Right lobe of liver (tissue), 6 donors: ENCODE measurements at regions not wholly inside any gene's neighbourhood (a gene's known extent, or its start where the extent isn't known, plus 50 kb on each side); places are given as distances from the start of the nearest gene placed in this dataset.

Experiments
- ATAC-seq, 4 donors: fragments of 200-7000 bp; cut with Tn5 transposase; one replicate each; pipeline ENCODE4 v1.9.1; 2020; ENCODE audit warnings: mild to moderate bottlenecking in 4 of 4, moderate library complexity in 4 of 4
- DNase-seq, 3 donors: peaks; one replicate each; pipeline ENCODE4 v3.0.0-alpha.2; 2020
- H3K27ac ChIP-seq, 3 donors: fragments of 200-600 bp; one replicate each; pipeline ENCODE4 v1.8.0; 2022
- H3K27me3 ChIP-seq, 2 donors: fragments of 200-600 bp; one replicate each; pipeline ENCODE4 v1.8.0; 2022
- H3K36me3 ChIP-seq, 4 donors: fragments of 200-600 bp; sonication (generic) in 1 of 4; one replicate each; pipeline versions ENCODE4 v1.5.1 to v1.8.0; 2017 to 2022; ENCODE audit warnings: control low read depth in 1 of 4
- H3K4me1 ChIP-seq, 4 donors: fragments of 200-600 bp; sonication (generic) in 1 of 4; one replicate each; pipeline versions ENCODE4 v1.5.1 to v1.8.0; 2017 to 2022; ENCODE audit warnings: control low read depth in 1 of 4
- H3K4me3 ChIP-seq, 3 donors: fragments of 200-600 bp; one replicate each; pipeline ENCODE4 v1.8.0; 2022
- H3K9me3 ChIP-seq, 4 donors: fragments of 200-600 bp; sonication (generic) in 1 of 4; one replicate each; pipeline versions ENCODE4 v1.5.1 to v1.8.0; 2017 to 2022; ENCODE audit warnings: control low read depth in 1 of 4
- CTCF ChIP-seq, 4 donors: fragments of 200-600 bp in 3 of 4; fragments of 450-650 bp in 1 of 4; IDR thresholded peaks; one replicate each; pipeline versions ENCODE4 v1.5.1 to v1.8.0; 2016 to 2022; ENCODE audit warnings: antibody characterized with exemption in 4 of 4, mild to moderate bottlenecking in 2 of 4
- POLR2A ChIP-seq: fragments of 450-650 bp; IDR thresholded peaks from one replicate; pipeline ENCODE4 v1.6.1; 2017; ENCODE audit warnings: antibody characterized with exemption, mild to moderate bottlenecking
- WGBS: methylation state at CpG from one replicate; pipeline ENCODE4 v1.1.6; 2018; ENCODE audit warnings: low coverage, low lambda C conversion rate; ENCODE audit not compliant: insufficient coverage; ENCODE audit errors: missing lambda C conversion rate; 5-methylcytosine and 5-hydroxymethylcytosine counted together
- intact Hi-C, 2 donors: fragments of 100-400 bp; cut with DNase I; formaldehyde crosslinking; loops; one replicate each; pipeline versions ENCODE4 v1.11.2 to v1.14.1; 2022
- donor health status: DM: no; HTN: yes; CAD: no.
- donor health status: DM: no; HTN: no; CAD: no.
- donor health status: DM: no; HTN: no; CAD: no.
- donor health status: DM: no; HTN: yes; CAD: no.
- donor health status: DM: no; HTN: yes; CAD: no.

GRCh38 chr15:37824717-37825382 lies 109.6 kb upstream of the TMCO5A start:
- TF ChIP-seq POLR2A (no peak), CTCF (IDR thresholded peaks at IDR 0.05) (no peak)
- Histone ChIP-seq H3K4me3 (no peak overlapping the region), H3K27ac (no peak overlapping the region), H3K9me3 (no peaks in the 10 kb centered on the region), H3K27me3 (no peaks in the 10 kb centered on the region), H3K36me3 (no peaks in the 10 kb centered on the region), H3K4me1 (no peaks in the 10 kb centered on the region)
- WGBS: 48% methylated on average over 6 of the region's 6 CpGs
- DNase-seq (no peak), ATAC-seq (peak in 1 of 4 donors; percentile 80)
- intact Hi-C loops: no loop called here

- peak in 2 of 4 donors; percentile 18 to 22 for ATAC-seq
- intact Hi-C loops: no loop called here
- Histone ChIP-seq H3K4me3 (no peak overlapping the region), H3K4me1 (peaks cover 0 to 5% (median 0%) of the 10 kb centered on the region in 4 donors), H3K9me3 (no peaks in the 10 kb centered on the region), H3K36me3 (no peaks in the 10 kb centered on the region), H3K27ac (no peak overlapping the region), H3K27me3 (no peaks in the 10 kb centered on the region)
- TF ChIP-seq POLR2A: no peak
- 22% methylated on average over 3 of the region's 3 CpGs for WGBS
- DNase-seq: no peak
These were observed 97.2 kb upstream of the TMCO5A start for GRCh38 chr15:37837276-37837675.

GRCh38 chr15:37847776-37848175 lies 86.7 kb upstream of the TMCO5A start:
- no peak overlapping the region for H3K4me3 ChIP-seq
- DNase-seq: no peak
- no peak overlapping the region for H3K27ac ChIP-seq
- H3K27me3 ChIP-seq: no peaks in the 10 kb centered on the region
- TF ChIP-seq CTCF (IDR thresholded peaks at IDR 0.05) (no peak), POLR2A (no peak)
- no peaks in the 10 kb centered on the region for H3K4me1 ChIP-seq
- no peaks in the 10 kb centered on the region for H3K36me3 ChIP-seq
- no peak for ATAC-seq
- H3K9me3 ChIP-seq: no peaks in the 10 kb centered on the region
- 71% methylated on average over 3 of the region's 3 CpGs for WGBS
- intact Hi-C loops: no loop called here

GRCh38 chr15:37856109-37856508 lies 78.3 kb upstream of the TMCO5A start:
- DNase-seq: no peak
- TF ChIP-seq POLR2A (no peak), CTCF (IDR thresholded peaks at IDR 0.05) (no peak)
- Histone ChIP-seq H3K9me3 (no peaks in the 10 kb centered on the region), H3K4me3 (no peak overlapping the region), H3K27me3 (no peaks in the 10 kb centered on the region), H3K4me1 (peaks cover 0 to 7% (median 0%) of the 10 kb centered on the region in 4 donors), H3K27ac (no peak overlapping the region), H3K36me3 (no peaks in the 10 kb centered on the region)
- no peak for ATAC-seq
- 69% methylated on average over 5 of the region's 5 CpGs for WGBS
- intact Hi-C loops: no loop called here

GRCh38 chr15:37860896-37861295 lies 73.5 kb upstream of the TMCO5A start:
- H3K4me1 ChIP-seq: peaks cover 0 to 7% (median 0%) of the 10 kb centered on the region in 4 donors
- no peaks in the 10 kb centered on the region for H3K36me3 ChIP-seq
- DNase-seq (peak in 2 of 3 donors; percentile 18 to 43), ATAC-seq (peak; percentile 70 to 97 (median 92))
- H3K27ac ChIP-seq: no peak overlapping the region
- H3K4me3 ChIP-seq: no peak overlapping the region
- H3K9me3 ChIP-seq: no peaks in the 10 kb centered on the region
- TF ChIP-seq CTCF (IDR thresholded peaks at IDR 0.05) (no peak), POLR2A (no peak)
- whole genome bisulfite sequencing: 83% methylated on average over 2 of the region's 2 CpGs
- H3K27me3 ChIP-seq: no peaks in the 10 kb centered on the region
- intact Hi-C loops: no loop called here
